Neural cell (in vitro differentiated cells): ENCODE measurements at regions not wholly inside any gene's neighbourhood (a gene's known extent, or its start where the extent isn't known, plus 50 kb on each side); places are given as distances from the start of the nearest gene placed in this dataset.

Experiments used
- H2AFZ ChIP-seq: fragments of 200-600, 300-800 bp; sonication (generic), shearing (Covaris generic); 2 replicates; pipeline ENCODE4 v1.6.0; 2014; ENCODE audit warnings: low read depth, mild to moderate bottlenecking, antibody characterized with exemption, low read length, moderate library complexity
- H3F3A ChIP-seq: fragments of 200-600 bp; shearing (Covaris generic); 2 replicates; pipeline ENCODE4 v1.6.1; 2016; ENCODE audit warnings: mild to moderate bottlenecking, moderate library complexity, mixed read lengths, antibody characterized with exemption, low read length; ENCODE audit not compliant: insufficient read depth, poor library complexity, severe bottlenecking
- H3K27ac ChIP-seq: fragments of 200-600, 300-800 bp; sonication (generic), shearing (Covaris generic); 2 replicates; pipeline ENCODE4 v1.5.1; 2014; ENCODE audit warnings: mild to moderate bottlenecking, low read length, moderate library complexity
- H3K27me3 ChIP-seq: fragments of 300-800, 200-600 bp; sonication (generic), shearing (Covaris generic); 2 replicates; pipeline ENCODE4 v1.6.0; 2014; ENCODE audit warnings: mild to moderate bottlenecking, low read depth, low read length, moderate library complexity; ENCODE audit not compliant: insufficient read depth
- H3K36me3 ChIP-seq: fragments of 300-800, 200-600 bp; sonication (generic), shearing (Covaris generic); 2 replicates; pipeline ENCODE4 v1.5.1; 2014; ENCODE audit warnings: mild to moderate bottlenecking, antibody characterized with exemption, low read length, moderate library complexity; ENCODE audit not compliant: insufficient read depth
- H3K4me2 ChIP-seq: fragments of 300-800, 200-600 bp; sonication (generic), shearing (Covaris generic); 2 replicates; pipeline ENCODE4 v1.6.0; 2014; ENCODE audit warnings: mild to moderate bottlenecking, low read length
- H3K4me3 ChIP-seq: fragments of 300-800, 200-600 bp; sonication (generic), shearing (Covaris generic); 2 replicates; pipeline ENCODE4 v1.5.1; 2014; ENCODE audit warnings: mild to moderate bottlenecking, low read length, moderate library complexity
- H3K79me2 ChIP-seq: fragments of 200-600 bp; shearing (Covaris generic); replicated peaks from 2 replicates; pipeline ENCODE4 v1.6.0; 2014; ENCODE audit warnings: mild to moderate bottlenecking, low read length, moderate library complexity; ENCODE audit not compliant: insufficient read depth
- H3K9ac ChIP-seq: fragments of 300-800, 200-600 bp; sonication (generic), shearing (Covaris generic); 2 replicates; pipeline ENCODE4 v1.6.1; 2016; ENCODE audit warnings: mild to moderate bottlenecking, low read length, mixed read lengths
- H3K9me2 ChIP-seq: fragments of 200-600 bp; shearing (Covaris generic); 2 replicates; pipeline ENCODE4 v1.6.1; 2016; ENCODE audit warnings: mild to moderate bottlenecking, low read length, mixed read lengths; ENCODE audit not compliant: insufficient read depth
- H3K9me3 ChIP-seq: fragments of 200-600, 300-800 bp; sonication (generic), shearing (Covaris generic); 2 replicates; pipeline ENCODE4 v1.6.1; 2016; ENCODE audit warnings: mild to moderate bottlenecking, mixed run types, low read length, moderate library complexity, mixed read lengths
- H4K20me1 ChIP-seq: fragments of 200-600 bp; shearing (Covaris generic); 2 replicates; pipeline ENCODE4 v1.6.1; 2016; ENCODE audit warnings: mild to moderate bottlenecking, mixed run types; ENCODE audit not compliant: insufficient read depth
- CTCF ChIP-seq: fragments of 450-650 bp; IDR thresholded peaks from 2 replicates; pipeline ENCODE4 v1.5.1; 2014; ENCODE audit warnings: antibody characterized with exemption, mild to moderate bottlenecking, moderate library complexity; ENCODE audit not compliant: poor library complexity, severe bottlenecking
- EP300 ChIP-seq: fragments of 450-650 bp; conservative IDR thresholded peaks from 2 replicates; pipeline ENCODE4 v1.6.1; 2014; ENCODE audit warnings: antibody characterized with exemption, mild to moderate bottlenecking, moderate library complexity; ENCODE audit not compliant: poor library complexity, severe bottlenecking
- EZH2 ChIP-seq: fragments of 200-600, 300-800 bp; shearing (Covaris generic), sonication (generic); IDR thresholded peaks from 2 replicates; pipeline ENCODE4 v1.6.1; 2014; ENCODE audit warnings: antibody characterized with exemption, low read length, borderline replicate concordance, mild to moderate bottlenecking; ENCODE audit not compliant: insufficient read depth, poor library complexity, severe bottlenecking
- MXI1 ChIP-seq: fragments of 450-650 bp; conservative IDR thresholded peaks from 2 replicates; pipeline ENCODE4 v1.6.1; 2014; ENCODE audit warnings: antibody characterized with exemption, mild to moderate bottlenecking; ENCODE audit not compliant: poor library complexity, severe bottlenecking
- POLR2AphosphoS5 ChIP-seq: IDR thresholded peaks from 2 replicates; pipeline ENCODE4 v1.6.1; 2012
- RAD21 ChIP-seq: fragments of 450-650 bp; conservative IDR thresholded peaks from 2 replicates; pipeline ENCODE4 v1.6.1; 2014; ENCODE audit warnings: antibody characterized with exemption, mild to moderate bottlenecking, moderate library complexity
- REST ChIP-seq: IDR thresholded peaks from 2 replicates; pipeline ENCODE4 v1.6.1; 2012; ENCODE audit warnings: borderline replicate concordance
- SMC3 ChIP-seq: fragments of 450-650 bp; conservative IDR thresholded peaks from 2 replicates; pipeline ENCODE4 v1.6.1; 2014; ENCODE audit warnings: antibody characterized with exemption, mild to moderate bottlenecking, moderate library complexity; ENCODE audit not compliant: poor library complexity
- TAF1 ChIP-seq: IDR thresholded peaks from 2 replicates; pipeline ENCODE4 v1.6.1; 2012; ENCODE audit warnings: low read depth

DNA sequence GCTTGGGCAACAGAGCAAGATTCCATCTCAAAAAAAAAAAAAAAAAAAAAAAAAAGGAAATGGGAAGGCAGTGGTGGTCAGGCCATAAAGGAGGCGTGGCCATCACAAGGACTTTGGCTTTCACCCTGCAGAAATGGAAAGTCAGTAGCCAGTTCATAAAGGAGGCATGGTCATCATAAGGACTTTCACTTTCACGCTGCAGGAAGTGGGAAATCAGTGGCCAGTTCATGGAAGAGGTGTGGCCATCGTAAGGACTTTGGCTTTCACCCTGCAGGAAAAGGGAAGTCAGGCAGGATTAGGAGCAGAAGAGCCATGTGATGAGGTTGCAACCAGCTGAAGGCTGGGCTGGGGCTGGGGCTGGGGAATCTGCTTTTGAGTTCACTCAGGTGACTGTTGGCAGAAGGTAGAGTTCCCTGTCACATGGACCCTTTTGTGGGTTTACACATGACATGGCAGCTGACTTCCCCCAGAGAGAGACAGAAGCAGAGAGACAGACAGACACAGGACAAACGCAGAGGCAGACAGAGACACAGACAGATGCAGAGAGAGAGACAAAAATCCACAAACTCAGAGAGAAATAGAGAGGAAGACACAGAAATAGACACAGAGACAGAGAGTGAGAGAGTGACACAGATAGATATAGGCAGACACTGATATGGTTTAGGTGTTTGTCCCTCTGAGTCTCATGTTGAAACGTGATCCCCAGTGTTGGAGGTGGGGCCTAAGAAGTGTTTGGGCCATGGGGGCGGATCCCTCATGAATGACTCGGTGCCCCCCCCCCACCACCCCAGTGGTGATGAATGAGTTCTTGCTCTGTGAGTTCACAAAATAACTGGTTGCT is 263.9 kb upstream of the KAZN start:
- Histone ChIP-seq H3K27ac (no peak overlapping the region), H2AFZ (no peak overlapping the region), H3K27me3 (no peaks in the 10 kb centered on the region), H3K9ac (no peak overlapping the region), H3K79me2 (no peaks in the 10 kb centered on the region), H3K9me3 (peaks cover 5% of the 10 kb centered on the region), H4K20me1 (no peaks in the 10 kb centered on the region), H3K36me3 (no peaks in the 10 kb centered on the region), H3K9me2 (no peaks in the 10 kb centered on the region), H3K4me3 (no peak overlapping the region), H3F3A (no peaks in the 10 kb centered on the region), H3K4me2 (no peak overlapping the region)
- TF ChIP-seq REST (no peak), EP300 (no peak), RAD21 (no peak)

GRCh38 chr1:14338509-14338908 is 260.0 kb upstream of the KAZN start:
- no peak overlapping the region for H2AFZ ChIP-seq
- no peaks in the 10 kb centered on the region for H3K27me3 ChIP-seq
- H3K9me3 ChIP-seq = no peaks in the 10 kb centered on the region
- H3K4me2 ChIP-seq = no peak overlapping the region
- no peak for TF ChIP-seq POLR2AphosphoS5
- TF ChIP-seq SMC3 = no peak
- TF ChIP-seq MXI1 = no peak
- TF ChIP-seq RAD21 = no peak
- TF ChIP-seq EP300 = no peak
- no peak for TF ChIP-seq REST
- no peak for TF ChIP-seq CTCF
- TF ChIP-seq EZH2 = no peak
- TF ChIP-seq TAF1 = no peak
- no peaks in the 10 kb centered on the region for H3K9me2 ChIP-seq
- H3K27ac ChIP-seq = no peak overlapping the region
- H3K4me3 ChIP-seq = no peak overlapping the region
- H3K9ac ChIP-seq = no peak overlapping the region
- H4K20me1 ChIP-seq = no peaks in the 10 kb centered on the region
- no peaks in the 10 kb centered on the region for H3K79me2 ChIP-seq
- H3K36me3 ChIP-seq = no peaks in the 10 kb centered on the region
- H3F3A ChIP-seq = no peaks in the 10 kb centered on the region
